Activated CD4-positive, alpha-beta T cell treated with anti-CD3 and anti-CD28 coated beads, Interleukin-2, amount 50 U/mL, for 1 hour (primary cell): ENCODE measurements at regions not wholly inside any gene's neighbourhood (a gene's known extent, or its start where the extent isn't known, plus 50 kb on each side); places are given as distances from the start of the nearest gene placed in this dataset.
"Not testable (repeated sequence)": the region's sequence is repeated elsewhere in the genome, so short reads cannot be mapped to it uniquely, and the experiment has no call there.

Source experiments
- DNase-seq: peaks from one replicate; pipeline ENCODE4 v3.0.0-alpha.2; 2020

GRCh38 chr16:72501739-72502593 lies 330.0 kb upstream of the PMFBP1 start:
- peak; percentile 15 for DNase-seq

DNA sequence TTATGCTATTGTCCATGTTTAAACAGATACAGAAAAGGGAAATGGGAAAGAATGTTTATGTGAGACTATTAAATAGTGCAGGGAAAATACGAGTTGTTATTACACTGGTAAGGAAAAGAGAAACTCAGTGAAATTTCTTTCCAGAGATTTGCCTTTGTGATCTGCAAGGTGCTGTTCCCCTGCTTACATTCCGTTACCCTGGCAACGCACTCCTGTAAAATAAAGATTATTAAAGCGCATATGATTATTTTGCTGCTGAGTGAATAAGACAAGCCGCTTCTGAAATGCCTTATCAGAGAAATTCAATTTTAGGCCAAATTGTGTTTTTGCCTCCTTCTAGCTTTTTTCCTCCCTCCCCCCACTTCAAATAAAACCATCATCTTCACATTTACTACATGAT lies 328.6 kb upstream of the PMFBP1 start:
- DNase-seq = no peak

GRCh38 chr16:72493716-72494415 lies 321.9 kb upstream of the PMFBP1 start:
- no peak for DNase-seq

DNA sequence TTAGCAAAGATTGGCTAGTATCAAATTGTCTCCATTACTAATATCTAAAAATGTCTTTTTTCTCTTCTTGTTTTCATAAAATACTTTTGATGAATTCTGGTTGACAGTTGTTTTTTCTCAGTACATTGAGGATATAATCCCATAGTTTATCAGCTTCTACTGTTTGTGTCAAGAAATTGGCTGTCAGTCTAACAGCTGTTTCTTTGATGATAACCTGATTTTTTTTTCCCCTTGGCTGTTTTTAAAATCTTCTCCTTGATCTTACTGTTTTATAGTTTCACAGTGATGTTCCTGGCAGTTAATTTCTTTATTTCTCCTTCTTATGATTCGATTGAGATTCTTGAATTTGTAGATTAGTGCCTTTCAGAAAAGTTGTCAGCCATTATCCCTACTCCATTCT lies 315.3 kb upstream of the PMFBP1 start:
- no peak for DNase-seq

DNA sequence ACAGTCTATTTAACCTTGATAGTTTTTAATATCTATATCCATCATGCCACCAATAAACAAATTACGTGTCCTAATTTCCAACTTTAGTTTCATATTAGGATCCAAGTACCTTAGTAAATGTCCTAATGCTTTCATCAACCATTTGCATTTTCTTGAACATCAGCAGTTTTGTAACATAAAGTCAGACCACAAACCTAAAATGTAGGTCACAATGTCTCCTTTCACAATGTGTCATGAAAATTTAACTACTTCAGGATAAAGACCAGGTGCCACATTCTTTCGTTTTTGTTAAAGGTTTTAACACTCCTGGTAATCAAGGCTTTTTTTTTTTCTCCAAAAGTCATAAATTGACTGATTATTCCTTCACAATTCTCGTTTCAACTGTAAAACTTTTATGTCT lies 310.7 kb upstream of the PMFBP1 start:
- no peak for DNase-seq

DNA sequence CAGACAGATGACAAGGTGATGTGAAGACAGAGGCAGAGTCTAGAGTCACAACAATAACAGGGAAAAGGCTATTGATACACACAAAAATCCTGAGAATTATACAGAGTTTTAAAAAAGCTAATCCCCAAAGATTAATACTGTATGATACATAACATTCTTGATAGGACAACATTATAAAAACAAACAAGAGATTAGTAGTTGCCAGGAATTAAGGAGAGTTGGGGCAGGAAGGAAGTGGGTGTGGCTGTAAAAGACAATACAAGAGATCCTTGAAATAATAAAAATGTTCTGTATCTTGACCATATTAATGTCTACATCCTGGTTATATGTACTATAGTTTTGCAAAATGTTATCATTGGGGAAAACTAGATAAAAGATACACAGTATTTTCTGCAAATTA lies 309.5 kb upstream of the PMFBP1 start:
- no peak for DNase-seq

DNA sequence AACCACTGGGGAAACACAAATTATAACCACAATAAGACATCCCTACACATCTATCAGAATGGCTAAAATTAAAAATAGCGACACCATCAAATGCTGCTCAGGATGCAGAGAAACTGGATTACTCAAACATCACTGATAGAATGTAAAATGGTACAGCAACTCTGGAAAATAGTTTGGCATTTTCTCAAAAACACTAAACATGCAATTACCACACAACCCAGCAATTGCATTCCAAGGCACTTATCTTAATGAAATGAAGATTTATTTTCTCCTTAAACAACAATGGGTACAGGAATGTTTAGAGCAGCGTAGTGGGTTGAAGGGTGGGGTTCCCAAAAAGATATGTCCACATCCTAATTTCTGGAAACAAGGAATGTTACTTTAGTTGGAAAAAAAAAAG lies 309.0 kb upstream of the PMFBP1 start:
- DNase-seq = no peak

DNA sequence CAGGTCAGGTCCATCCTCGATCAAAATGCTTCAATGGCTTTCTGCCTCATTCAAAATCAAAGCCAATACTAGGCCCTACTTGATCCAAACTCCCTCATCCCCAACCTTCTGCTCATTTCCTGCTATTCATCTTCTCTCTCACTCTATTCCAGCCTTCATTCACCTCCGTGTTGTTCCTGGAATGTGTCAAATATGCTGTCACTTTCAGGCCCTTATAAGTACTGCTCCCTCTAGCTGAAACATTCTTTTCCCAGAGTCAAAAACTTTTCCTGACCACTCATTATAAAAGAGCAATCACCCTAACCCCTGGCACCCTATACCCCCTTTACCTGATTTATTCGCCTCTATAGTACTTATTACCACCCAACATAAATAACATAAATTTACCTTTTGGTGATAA lies 303.7 kb upstream of the PMFBP1 start:
- DNase-seq = no peak

- no peak for DNase-seq
Measured at GRCh38 chr16:72474501-72475123, 302.7 kb upstream of the PMFBP1 start.

DNA sequence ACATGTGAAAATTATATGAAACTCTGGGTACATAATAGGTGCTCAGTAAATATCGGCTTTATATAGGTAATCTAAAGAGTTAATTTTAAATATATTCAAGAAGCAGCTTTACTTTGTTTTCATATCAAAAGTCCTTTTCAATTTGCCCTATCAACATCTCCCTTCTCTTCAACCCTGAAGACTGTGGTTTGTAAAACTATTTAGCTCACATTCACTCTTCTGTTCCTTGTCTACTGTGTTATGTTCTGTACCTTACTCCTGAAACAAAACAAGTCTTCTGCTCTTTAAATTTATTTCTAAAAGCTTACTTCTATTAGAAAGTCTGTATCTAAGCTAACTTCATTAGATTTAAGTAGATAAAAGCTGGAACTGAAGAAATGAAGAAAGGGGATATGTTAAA lies 301.7 kb upstream of the PMFBP1 start:
- DNase-seq = no peak

DNA sequence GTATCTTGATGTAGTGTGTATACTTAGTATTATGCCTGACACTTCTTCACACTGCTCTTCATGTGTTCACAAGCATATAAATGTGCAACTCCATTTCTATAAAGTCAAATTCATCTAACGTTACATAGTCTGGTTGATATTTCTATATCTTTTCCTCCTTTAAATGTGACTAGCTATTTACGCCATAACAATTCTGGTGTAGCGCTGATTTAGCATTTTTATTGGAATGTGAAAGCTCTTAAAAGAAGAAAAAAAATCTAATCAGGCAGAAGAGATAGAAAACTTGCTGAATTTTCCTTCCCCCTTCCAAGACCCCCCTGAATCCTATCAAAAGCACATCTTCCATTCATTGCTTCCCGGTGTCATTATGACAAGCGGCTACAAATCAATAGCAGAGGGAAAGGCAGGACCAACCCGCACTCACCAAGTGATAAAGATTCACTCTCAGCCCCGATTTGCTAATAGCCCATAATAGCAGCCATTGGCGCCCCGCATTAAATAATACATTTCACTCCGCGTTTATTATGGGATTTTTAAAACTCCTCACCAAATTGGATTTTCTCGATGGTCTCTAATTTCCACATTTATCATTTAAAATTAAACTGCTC lies 299.5 kb upstream of the PMFBP1 start:
- DNase-seq = no peak

DNA sequence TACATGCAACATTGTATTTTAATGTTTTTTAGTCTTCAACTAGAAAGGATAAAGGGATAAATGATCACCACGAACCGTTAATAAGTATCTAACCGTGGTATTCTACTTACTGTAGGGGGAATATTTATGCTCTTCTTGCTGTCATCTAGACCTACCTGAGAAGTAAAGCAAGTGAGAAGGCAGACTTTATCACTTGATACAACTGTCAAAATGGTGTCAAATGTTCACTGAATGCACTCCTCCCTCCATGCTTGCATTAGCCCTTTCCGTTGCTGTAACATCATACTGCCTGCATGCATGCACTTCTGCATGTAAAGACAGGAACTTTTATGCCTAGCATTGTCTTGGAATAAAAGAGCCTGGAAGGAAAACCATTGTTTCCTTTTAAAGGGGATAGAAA lies 298.6 kb upstream of the PMFBP1 start:
- no peak for DNase-seq

- DNase-seq = no peak
Measured at GRCh38 chr16:72469932-72470331, 298.0 kb upstream of the PMFBP1 start.

DNA sequence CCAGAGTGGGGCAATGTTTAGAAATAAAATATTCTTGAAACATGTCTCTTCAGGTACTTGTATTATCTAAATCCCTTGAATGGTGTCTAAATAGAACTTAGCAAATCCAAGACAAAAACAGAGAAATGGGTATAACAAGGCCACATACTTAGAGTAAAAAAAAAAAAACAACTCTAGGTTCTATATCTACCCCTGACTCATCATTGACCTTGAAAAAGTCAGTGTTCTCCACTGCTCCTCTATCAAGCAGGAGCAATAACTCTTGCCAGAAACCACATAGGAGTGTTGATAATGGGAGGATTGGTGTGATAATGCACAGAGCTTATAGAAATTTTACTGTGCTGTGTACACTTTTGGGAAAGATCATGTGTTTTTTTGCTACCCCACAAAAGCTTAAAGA lies 296.6 kb upstream of the PMFBP1 start:
- no peak for DNase-seq

GRCh38 chr16:72467157-72467759 lies 295.3 kb upstream of the PMFBP1 start:
- no peak for DNase-seq

DNA sequence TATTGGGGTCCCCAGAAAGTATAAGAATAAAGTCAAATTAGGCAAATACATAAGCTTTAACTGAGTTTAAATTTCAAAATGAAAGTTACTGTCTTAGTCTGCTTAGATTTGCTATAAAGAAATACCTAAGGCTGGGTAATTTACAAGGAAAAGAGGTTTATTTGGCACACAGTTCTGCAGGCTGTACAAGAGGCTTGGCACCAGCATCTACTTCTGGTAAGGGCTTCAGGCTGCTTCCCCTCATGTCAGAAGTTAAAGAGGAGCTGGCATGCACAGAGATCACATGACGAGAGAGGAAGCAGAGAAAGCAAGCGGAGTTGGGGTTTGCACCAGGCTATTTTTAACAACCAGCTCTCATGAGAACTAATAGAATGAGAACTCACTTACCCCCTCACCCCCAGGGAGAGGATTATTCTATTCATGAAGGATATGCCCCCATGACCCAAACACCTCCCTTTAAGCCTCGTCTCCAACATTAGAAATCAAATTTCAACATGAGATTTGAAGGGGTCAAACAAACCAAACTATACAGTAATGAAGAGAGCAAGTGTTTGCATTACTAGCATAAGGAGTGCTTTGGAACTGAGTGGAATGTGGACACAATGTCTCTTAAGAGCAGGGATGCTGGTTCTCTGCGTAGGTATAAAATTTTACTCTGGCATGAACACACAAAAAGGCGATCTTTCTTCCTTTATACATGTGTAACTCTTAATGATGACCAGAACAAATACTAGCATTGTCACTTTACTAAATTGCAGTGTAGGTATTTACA lies 292.8 kb upstream of the PMFBP1 start:
- no peak for DNase-seq

GRCh38 chr16:72464052-72464451 lies 292.1 kb upstream of the PMFBP1 start:
- no peak for DNase-seq

DNA sequence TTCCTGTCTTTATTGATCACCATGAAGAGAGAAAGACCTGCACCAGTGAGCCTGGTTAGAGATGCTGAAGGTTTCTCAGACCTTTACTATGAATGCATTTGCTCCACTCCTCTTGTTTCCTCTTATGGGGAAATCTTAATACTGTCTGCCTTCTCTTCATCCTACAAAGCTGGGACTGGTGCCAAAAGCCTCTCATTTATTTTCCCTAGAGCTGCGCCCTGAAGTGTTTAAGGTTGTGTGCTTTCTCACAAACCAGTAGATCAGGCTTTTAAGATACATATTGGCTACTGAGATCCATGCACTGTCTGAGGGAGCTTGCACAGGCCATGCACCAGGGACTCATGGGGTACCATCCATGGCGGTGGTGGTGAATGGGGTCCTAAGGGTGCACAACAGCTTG lies 286.1 kb upstream of the PMFBP1 start:
- no peak for DNase-seq

DNA sequence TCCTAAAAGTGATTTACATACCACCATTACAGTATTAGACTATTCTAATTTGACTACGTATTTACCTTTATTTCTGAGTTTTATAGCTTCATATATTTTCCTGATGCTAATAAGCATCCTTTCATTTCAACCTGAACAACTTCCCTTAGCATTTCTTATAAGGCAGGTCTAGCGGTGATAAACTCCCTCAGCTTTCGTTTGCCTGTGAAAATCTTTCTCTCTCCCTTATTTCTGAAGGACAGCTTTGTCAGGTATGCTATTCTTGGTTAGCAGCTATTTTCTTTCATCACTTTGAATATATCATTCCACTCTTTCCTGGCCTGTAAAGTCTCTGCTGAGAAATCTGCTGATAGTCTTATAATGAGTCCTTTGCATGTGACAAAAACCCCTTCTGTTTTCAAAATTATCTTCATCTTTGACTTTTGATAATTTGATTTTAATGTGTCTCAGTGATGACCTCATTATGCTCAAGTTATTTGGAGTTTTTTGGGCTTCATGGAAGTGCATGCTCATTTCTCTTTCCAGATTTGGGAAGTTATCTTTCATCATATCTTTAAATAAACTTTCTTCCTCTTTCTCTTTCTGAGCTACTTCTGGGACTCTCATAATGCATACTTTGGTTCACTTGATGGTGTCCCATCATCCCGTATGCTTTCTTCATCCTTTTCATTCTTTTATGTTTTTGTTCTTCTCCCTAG lies 285.4 kb upstream of the PMFBP1 start:
- no peak for DNase-seq

GRCh38 chr16:72455743-72456659 lies 284.0 kb upstream of the PMFBP1 start:
- no peak for DNase-seq

DNA sequence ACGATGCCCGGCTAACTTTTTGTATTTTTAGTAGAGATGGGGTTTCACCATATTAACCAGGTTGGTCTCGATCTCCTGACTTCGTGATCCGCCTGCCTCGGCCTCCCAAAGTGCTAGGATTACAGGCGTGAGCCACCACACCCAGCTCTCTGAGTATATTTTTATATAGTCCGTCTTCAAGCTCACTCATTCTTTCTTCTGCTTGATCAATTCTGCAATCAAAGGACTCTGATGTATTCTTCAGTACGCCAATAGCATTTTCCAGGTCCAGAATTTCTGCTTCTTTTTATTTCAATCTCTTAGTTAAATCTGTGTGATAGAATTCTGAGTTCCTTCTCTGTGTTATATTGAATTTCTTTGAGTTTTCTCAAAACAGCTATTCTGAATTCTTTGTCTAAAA lies 281.9 kb upstream of the PMFBP1 start:
- not testable (repeated sequence) for DNase-seq
